HL-60 (cell line): ENCODE measurements at regions not wholly inside any gene's neighbourhood (a gene's known extent, or its start where the extent isn't known, plus 50 kb on each side); places are given as distances from the start of the nearest gene placed in this dataset.

ENCODE experiments used
- GABPA ChIP-seq: IDR thresholded peaks from 2 replicates; pipeline ENCODE4 v1.6.1; 2012; ENCODE audit warnings: low read depth
- POLR2AphosphoS5 ChIP-seq: IDR thresholded peaks from 2 replicates; pipeline ENCODE4 v1.6.1; 2012; ENCODE audit warnings: low read depth
- SPI1 ChIP-seq: IDR thresholded peaks from 2 replicates; pipeline ENCODE4 v1.6.1; 2012; ENCODE audit warnings: low read depth, mild to moderate bottlenecking, borderline replicate concordance
- TF ChIP-seq, protein P1 (sequence below): IDR thresholded peaks from one replicate; pipeline ENCODE4 v1.5.1; 2011; ENCODE audit warnings: low read length, control low read depth, inconsistent platforms; ENCODE audit not compliant: insufficient read depth
- TF ChIP-seq, protein P2 (sequence below): IDR thresholded peaks from 2 replicates; pipeline ENCODE4 v1.6.1; 2012; ENCODE audit warnings: low read depth; ENCODE audit not compliant: insufficient replicate concordance

DNA sequence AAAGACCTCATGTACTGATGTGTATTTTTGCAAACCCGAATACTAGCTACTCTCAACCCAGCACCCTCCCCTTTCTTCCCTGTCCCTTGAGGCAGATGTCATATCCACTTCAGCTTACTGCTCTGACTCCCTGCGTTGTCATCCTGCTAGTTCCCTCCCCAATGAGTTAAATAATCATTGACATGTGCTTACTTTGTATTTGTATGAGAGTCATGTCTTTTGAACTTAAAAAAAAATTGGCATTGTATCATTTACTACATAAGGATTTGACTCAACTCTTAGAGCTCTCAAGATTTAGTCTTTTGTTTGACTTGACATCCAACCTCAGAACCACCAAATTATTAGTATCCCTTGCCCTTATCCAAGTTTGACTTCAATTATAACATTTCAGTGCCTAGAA, 219.7 kb upstream of the TUT7 start:
- TF ChIP-seq, protein P1, sequence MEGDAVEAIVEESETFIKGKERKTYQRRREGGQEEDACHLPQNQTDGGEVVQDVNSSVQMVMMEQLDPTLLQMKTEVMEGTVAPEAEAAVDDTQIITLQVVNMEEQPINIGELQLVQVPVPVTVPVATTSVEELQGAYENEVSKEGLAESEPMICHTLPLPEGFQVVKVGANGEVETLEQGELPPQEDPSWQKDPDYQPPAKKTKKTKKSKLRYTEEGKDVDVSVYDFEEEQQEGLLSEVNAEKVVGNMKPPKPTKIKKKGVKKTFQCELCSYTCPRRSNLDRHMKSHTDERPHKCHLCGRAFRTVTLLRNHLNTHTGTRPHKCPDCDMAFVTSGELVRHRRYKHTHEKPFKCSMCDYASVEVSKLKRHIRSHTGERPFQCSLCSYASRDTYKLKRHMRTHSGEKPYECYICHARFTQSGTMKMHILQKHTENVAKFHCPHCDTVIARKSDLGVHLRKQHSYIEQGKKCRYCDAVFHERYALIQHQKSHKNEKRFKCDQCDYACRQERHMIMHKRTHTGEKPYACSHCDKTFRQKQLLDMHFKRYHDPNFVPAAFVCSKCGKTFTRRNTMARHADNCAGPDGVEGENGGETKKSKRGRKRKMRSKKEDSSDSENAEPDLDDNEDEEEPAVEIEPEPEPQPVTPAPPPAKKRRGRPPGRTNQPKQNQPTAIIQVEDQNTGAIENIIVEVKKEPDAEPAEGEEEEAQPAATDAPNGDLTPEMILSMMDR: no peak
- no peak for TF ChIP-seq POLR2AphosphoS5
- no peak for TF ChIP-seq SPI1
- TF ChIP-seq GABPA: no peak
- TF ChIP-seq, protein P2, sequence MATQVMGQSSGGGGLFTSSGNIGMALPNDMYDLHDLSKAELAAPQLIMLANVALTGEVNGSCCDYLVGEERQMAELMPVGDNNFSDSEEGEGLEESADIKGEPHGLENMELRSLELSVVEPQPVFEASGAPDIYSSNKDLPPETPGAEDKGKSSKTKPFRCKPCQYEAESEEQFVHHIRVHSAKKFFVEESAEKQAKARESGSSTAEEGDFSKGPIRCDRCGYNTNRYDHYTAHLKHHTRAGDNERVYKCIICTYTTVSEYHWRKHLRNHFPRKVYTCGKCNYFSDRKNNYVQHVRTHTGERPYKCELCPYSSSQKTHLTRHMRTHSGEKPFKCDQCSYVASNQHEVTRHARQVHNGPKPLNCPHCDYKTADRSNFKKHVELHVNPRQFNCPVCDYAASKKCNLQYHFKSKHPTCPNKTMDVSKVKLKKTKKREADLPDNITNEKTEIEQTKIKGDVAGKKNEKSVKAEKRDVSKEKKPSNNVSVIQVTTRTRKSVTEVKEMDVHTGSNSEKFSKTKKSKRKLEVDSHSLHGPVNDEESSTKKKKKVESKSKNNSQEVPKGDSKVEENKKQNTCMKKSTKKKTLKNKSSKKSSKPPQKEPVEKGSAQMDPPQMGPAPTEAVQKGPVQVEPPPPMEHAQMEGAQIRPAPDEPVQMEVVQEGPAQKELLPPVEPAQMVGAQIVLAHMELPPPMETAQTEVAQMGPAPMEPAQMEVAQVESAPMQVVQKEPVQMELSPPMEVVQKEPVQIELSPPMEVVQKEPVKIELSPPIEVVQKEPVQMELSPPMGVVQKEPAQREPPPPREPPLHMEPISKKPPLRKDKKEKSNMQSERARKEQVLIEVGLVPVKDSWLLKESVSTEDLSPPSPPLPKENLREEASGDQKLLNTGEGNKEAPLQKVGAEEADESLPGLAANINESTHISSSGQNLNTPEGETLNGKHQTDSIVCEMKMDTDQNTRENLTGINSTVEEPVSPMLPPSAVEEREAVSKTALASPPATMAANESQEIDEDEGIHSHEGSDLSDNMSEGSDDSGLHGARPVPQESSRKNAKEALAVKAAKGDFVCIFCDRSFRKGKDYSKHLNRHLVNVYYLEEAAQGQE: no peak
